OCI-LY7 (cell line): ENCODE measurements at regions not wholly inside any gene's neighbourhood (a gene's known extent, or its start where the extent isn't known, plus 50 kb on each side); places are given as distances from the start of the nearest gene placed in this dataset.

Source experiments
- BruUV-seq: library from RNA; stranded (reverse); fragments of 400-500 nt; replicated peaks from 2 replicates; lab custom pipeline; 2021; lab: Mats Ljungman, UMichigan
- CTCF ChIA-PET: fragments of 300-600 bp; sonication (Branson Sonifier 250); formaldehyde crosslinking; loops from one replicate; lab custom pipeline; 2022; ENCODE audit warnings: antibody characterized with exemption; ENCODE audit not compliant: unreplicated experiment; lab: Charles Lee
- POLR2A ChIA-PET: fragments of 300-600 bp; sonication (Branson Sonifier 250); formaldehyde crosslinking; loops from one replicate; lab custom pipeline; 2022; ENCODE audit warnings: antibody characterized with exemption; lab: Charles Lee
- DNase-seq: peaks from one replicate; pipeline ENCODE4 v3.0.0-alpha.2; 2015; ENCODE audit warnings: low spot score
- H2AFZ ChIP-seq: fragments of 200-600 bp; sonication (generic), shearing (Covaris generic); 2 replicates; pipeline ENCODE4 v1.6.1; 2014; ENCODE audit warnings: mild to moderate bottlenecking, antibody characterized with exemption, low read length, moderate library complexity
- H3K27ac ChIP-seq: fragments of 200-600 bp; sonication (generic); 2 replicates; pipeline ENCODE4 v1.5.1; 2014; ENCODE audit warnings: mixed run types, low read depth, mild to moderate bottlenecking, moderate library complexity, low read length, inconsistent platforms; ENCODE audit not compliant: poor library complexity, severe bottlenecking
- H3K36me3 ChIP-seq: fragments of 200-600 bp; sonication (generic); 2 replicates; pipeline ENCODE4 v1.6.1; 2014; ENCODE audit warnings: mild to moderate bottlenecking, antibody characterized with exemption, low read length, moderate library complexity, mixed read lengths; ENCODE audit not compliant: insufficient read depth
- H3K4me1 ChIP-seq: fragments of 200-600 bp; sonication (generic); 2 replicates; pipeline ENCODE4 v1.5.1; 2014; ENCODE audit warnings: mild to moderate bottlenecking, low read length; ENCODE audit not compliant: insufficient read depth, poor library complexity, severe bottlenecking
- H3K4me2 ChIP-seq: fragments of 200-600 bp; sonication (generic); 2 replicates; pipeline ENCODE4 v1.6.1; 2014; ENCODE audit warnings: mild to moderate bottlenecking, low read length
- H3K4me3 ChIP-seq: fragments of 200-600 bp; sonication (generic); 2 replicates; pipeline ENCODE4 v1.5.1; 2014; ENCODE audit warnings: mild to moderate bottlenecking, low read depth, low read length; ENCODE audit not compliant: poor library complexity, severe bottlenecking
- H3K79me2 ChIP-seq: fragments of 200-600 bp; sonication (generic); 2 replicates; pipeline ENCODE4 v1.6.1; 2016; ENCODE audit warnings: low read depth, mild to moderate bottlenecking, low read length, moderate library complexity, mixed read lengths; ENCODE audit not compliant: insufficient read depth
- H3K9me2 ChIP-seq: fragments of 200-600 bp; sonication (generic); 2 replicates; pipeline ENCODE4 v1.6.1; 2016; ENCODE audit warnings: mild to moderate bottlenecking, low read length, mixed read lengths; ENCODE audit not compliant: insufficient read depth
- H3K9me3 ChIP-seq: fragments of 200-600 bp; sonication (generic); 2 replicates; pipeline ENCODE4 v1.6.1; 2014; ENCODE audit warnings: mild to moderate bottlenecking, mixed run types, low read length, mixed read lengths
- H4K20me1 ChIP-seq: fragments of 200-600 bp; sonication (generic); 2 replicates; pipeline ENCODE4 v1.6.1; 2014; ENCODE audit warnings: mild to moderate bottlenecking, antibody characterized with exemption, low read length, moderate library complexity, mixed read lengths; ENCODE audit not compliant: insufficient read depth
- EZH2phosphoT487 ChIP-seq: fragments of 200-600 bp; sonication (generic); IDR thresholded peaks from 2 replicates; pipeline ENCODE4 v1.6.1; 2018; ENCODE audit warnings: low read depth, borderline replicate concordance, mild to moderate bottlenecking, mixed run types, antibody characterized with exemption, low read length, moderate library complexity, mixed read lengths
- intact Hi-C: fragments of 100-400 bp; cut with micrococcal nuclease; formaldehyde crosslinking; loops from one replicate; pipeline ENCODE4 v1.10.0; 2022; ENCODE audit not compliant: unreplicated experiment
- TF ChIP-seq, protein P1 (sequence below): fragments of 200-600 bp; sonication (generic); conservative IDR thresholded peaks from 2 replicates; pipeline ENCODE4 v1.5.1; 2014; ENCODE audit warnings: mild to moderate bottlenecking, antibody characterized with exemption, low read length, moderate library complexity, mixed read lengths

DNA sequence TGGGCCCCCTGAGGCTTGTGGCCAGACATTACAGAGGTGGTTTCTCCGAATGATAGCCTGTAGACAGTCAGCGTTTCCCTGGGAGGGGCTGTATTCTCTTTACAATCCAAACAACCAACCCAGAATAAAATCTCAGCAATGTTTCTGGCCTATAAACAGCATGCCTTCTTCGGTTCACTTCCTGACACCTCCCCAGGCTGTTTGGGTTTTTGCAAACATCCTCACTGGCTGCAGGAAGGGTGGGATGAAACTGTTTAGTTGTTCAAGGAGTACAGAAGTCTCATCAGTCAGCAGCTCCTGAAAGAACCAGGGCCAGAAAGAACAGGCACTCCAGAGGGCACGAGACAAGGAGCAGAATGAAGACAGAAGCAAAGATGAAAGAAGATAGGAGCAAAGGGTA is 350.0 kb downstream of the QKI start:
- POLR2A ChIA-PET, result interaction anchor here (1.0 kb wide), 2 partner anchors 12 to 98 kb away, joined by 3 read pairs; no protein-coding TSS in a partner anchor
- TF ChIP-seq EZH2phosphoT487, result no peak
- TF ChIP-seq, protein P1, sequence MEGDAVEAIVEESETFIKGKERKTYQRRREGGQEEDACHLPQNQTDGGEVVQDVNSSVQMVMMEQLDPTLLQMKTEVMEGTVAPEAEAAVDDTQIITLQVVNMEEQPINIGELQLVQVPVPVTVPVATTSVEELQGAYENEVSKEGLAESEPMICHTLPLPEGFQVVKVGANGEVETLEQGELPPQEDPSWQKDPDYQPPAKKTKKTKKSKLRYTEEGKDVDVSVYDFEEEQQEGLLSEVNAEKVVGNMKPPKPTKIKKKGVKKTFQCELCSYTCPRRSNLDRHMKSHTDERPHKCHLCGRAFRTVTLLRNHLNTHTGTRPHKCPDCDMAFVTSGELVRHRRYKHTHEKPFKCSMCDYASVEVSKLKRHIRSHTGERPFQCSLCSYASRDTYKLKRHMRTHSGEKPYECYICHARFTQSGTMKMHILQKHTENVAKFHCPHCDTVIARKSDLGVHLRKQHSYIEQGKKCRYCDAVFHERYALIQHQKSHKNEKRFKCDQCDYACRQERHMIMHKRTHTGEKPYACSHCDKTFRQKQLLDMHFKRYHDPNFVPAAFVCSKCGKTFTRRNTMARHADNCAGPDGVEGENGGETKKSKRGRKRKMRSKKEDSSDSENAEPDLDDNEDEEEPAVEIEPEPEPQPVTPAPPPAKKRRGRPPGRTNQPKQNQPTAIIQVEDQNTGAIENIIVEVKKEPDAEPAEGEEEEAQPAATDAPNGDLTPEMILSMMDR, result no peak
- BruUV-seq, result no TSS peak

DNA sequence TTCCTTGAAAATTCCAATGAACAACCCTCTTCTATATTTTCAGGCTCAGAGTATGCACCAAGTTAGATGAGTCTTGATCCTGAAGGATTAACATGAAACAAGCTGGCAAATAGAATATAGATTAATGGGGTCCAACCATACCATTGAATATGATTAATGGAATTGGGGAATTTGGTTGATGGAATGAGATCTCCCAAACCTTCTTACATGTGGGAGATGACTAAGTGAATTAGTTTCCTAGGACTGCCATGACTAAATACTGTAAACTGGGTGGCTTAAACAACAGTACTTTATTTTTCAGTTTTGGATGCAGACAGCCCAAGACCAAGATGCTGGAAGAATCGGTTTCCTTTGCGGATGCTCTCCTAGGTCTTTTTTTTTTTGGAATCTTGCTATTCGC is 347.0 kb downstream of the QKI start:
- TF ChIP-seq, protein P1, result no peak
- TF ChIP-seq EZH2phosphoT487, result no peak
- no TSS peak for BruUV-seq
- Histone ChIP-seq H3K9me2 (no peaks in the 10 kb centered on the region), H3K4me2 (no peak overlapping the region), H3K27ac (no peak overlapping the region), H2AFZ (no peak overlapping the region), H3K9me3 (peaks cover 7% of the 10 kb centered on the region), H4K20me1 (no peaks in the 10 kb centered on the region), H3K4me3 (no peak overlapping the region), H3K36me3 (peaks cover 6% of the 10 kb centered on the region), H3K4me1 (peaks cover 53% of the 10 kb centered on the region), H3K79me2 (no peaks in the 10 kb centered on the region)
- DNase-seq, result no peak
- ChIA-PET CTCF (no interaction called here), POLR2A (interaction anchor here (0.6 to 1.1 kb wide), 5 partner anchors 8 to 46 kb away, joined by 3 to 4 read pairs (median 3); no protein-coding TSS in a partner anchor)
- intact Hi-C loops, result no loop called here

More for the DNA sequence above, 350.0 kb downstream of the QKI start:
- Histone ChIP-seq H3K79me2 (no peaks in the 10 kb centered on the region), H3K4me2 (peak overlapping the region; percentile 36), H4K20me1 (no peaks in the 10 kb centered on the region), H3K27ac (no peak overlapping the region), H3K9me2 (no peaks in the 10 kb centered on the region), H3K4me3 (no peak overlapping the region), H2AFZ (peak overlapping the region; percentile 67), H3K4me1 (peaks cover 22% of the 10 kb centered on the region), H3K9me3 (no peaks in the 10 kb centered on the region), H3K36me3 (no peaks in the 10 kb centered on the region)
- CTCF ChIA-PET, result interaction anchor here (0.6 kb wide), 1 partner anchor 23 kb away, joined by 3 read pairs; no protein-coding TSS in a partner anchor
- intact Hi-C loops, result no loop called here
- peak; percentile 11 for DNase-seq

DNA sequence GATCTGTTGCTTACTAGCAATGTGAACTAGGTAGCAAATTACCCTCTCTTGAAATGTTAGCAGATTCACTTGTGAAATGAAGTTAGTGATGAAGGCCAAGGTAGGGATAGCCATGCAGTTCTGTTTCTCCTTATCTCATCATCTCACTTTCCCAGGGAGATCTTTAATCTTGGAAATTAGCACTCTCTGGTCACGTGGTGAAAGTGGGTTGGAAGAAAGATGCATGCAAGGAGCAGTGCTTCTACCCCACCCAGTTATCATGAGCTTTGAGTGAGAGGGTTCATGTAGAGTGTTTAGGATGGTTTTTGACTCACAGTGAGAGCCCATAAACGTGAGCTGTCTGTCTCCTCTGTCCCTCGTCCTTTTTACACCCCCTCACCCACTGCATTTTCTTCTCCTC is 346.3 kb downstream of the QKI start:
- peaks cover 58% of the 10 kb centered on the region for H3K4me1 ChIP-seq
- peaks cover 6% of the 10 kb centered on the region for H3K36me3 ChIP-seq
- POLR2A ChIA-PET, result interaction anchor here (0.7 to 1.1 kb wide), 4 partner anchors 9 to 33 kb away, joined by 3 read pairs; no protein-coding TSS in a partner anchor
- CTCF ChIA-PET, result no interaction called here
- BruUV-seq, result no TSS peak
- H4K20me1 ChIP-seq, result no peaks in the 10 kb centered on the region
- peaks cover 7% of the 10 kb centered on the region for H3K9me3 ChIP-seq
- intact Hi-C loops, result no loop called here
- H3K27ac ChIP-seq, result no peak overlapping the region
- H3K4me3 ChIP-seq, result no peak overlapping the region
- no peaks in the 10 kb centered on the region for H3K79me2 ChIP-seq
- no peak overlapping the region; the same call in 1 of the 2 replicates for H2AFZ ChIP-seq
- TF ChIP-seq EZH2phosphoT487, result no peak
- TF ChIP-seq, protein P1, result no peak
- no peak for DNase-seq
- H3K4me2 ChIP-seq, result no peak overlapping the region
- H3K9me2 ChIP-seq, result no peaks in the 10 kb centered on the region
